SKM-1 treated with dmso at 0.1 percent for 144 hours (cell line): ENCODE measurements at regions not wholly inside any gene's neighbourhood (a gene's known extent, or its start where the extent isn't known, plus 50 kb on each side); places are given as distances from the start of the nearest gene placed in this dataset.
"Not testable (repeated sequence)": the region's sequence is repeated elsewhere in the genome, so short reads cannot be mapped to it uniquely, and the experiment has no call there.

Experiments used
- DNase-seq: peaks from one replicate; lab custom pipeline; 2025; ENCODE audit not compliant: unreplicated experiment; lab: John Stamatoyannopoulos, UW

- no peak for DNase-seq
Observed at GRCh38 chr1:172833954-172834353, 175.1 kb downstream of the FASLG start.

DNA sequence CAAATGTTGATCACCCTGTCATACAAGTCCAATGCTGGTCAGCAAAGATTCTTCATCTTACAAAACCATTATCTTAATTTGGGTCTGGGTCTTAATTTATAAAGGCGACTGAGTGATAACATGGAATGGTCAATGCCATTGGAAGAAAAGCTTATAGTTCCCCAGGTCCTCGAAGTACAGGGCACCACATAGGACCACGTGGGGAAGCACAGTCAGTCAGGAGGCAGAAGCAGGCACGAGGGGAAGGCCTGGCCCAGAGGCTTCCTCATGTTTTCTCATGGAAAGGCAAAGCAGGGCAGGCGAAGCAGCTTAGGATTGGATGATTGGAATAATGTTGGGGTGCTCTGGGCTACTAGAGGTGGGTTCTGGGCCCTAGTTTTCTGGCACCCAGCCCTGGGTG, 175.7 kb downstream of the FASLG start:
- no peak for DNase-seq

GRCh38 chr1:172835834-172836233, 176.9 kb downstream of the FASLG start:
- no peak for DNase-seq

DNA sequence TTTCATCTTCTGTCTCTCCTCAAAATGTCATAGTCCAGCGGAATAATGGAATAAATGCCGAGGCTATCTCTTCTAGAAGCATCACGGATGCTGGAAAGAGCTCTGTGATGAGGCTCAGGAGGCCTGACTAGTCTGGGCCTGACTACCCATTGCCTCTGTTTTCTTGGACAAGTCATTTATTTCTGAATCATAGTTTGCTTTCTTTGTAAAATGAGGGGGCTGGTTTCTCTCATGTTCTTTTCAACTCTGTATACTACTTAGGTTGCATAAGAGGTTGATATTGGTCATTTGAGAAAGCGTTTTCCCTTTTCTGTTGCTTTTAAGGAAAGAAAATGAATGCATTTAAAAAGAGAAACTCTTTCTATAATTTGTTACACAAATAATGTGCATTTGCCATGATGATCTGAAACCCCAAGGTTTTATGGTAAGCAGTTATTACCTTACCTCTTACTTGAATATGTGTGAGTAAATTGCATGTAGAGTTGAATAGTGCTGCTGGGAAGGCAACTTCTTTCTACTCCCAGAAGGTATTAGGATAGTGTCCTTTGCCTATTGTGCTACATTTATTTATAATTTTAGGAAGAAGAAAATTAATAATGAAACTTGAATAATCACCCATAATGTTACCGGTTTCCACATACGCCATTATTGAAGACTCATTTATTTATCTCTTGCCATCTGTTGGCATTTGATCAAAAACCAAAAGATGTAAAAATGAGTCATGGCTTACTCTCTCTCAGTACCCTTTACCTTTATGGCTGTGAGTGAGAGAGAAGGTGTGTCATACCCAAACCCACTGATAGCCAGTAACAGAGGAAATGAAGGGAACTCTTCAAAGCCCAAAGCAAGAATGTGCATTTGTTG, 179.1 kb downstream of the FASLG start:
- no peak for DNase-seq

GRCh38 chr1:172838680-172839313, 179.9 kb downstream of the FASLG start:
- DNase-seq: no peak

DNA sequence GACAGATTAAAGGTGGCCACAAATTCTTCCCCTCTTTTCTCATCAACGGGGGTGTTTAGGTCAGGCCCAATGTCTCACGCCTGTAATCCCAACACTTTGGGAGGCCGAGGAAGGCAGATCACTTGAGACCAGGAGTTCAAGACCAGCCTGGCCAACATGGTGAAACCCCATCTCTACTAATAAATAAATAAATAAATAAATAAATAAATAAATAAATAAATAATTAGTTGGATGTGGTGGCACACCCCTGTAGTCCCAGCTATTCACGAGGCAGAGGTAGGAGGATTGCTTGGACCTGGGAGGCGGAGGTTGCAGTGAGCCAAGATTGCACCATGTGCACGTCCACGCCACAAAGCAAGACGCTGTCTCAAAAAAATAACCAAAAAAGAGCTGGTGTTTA, 180.7 kb downstream of the FASLG start:
- DNase-seq: not testable (repeated sequence)

DNA sequence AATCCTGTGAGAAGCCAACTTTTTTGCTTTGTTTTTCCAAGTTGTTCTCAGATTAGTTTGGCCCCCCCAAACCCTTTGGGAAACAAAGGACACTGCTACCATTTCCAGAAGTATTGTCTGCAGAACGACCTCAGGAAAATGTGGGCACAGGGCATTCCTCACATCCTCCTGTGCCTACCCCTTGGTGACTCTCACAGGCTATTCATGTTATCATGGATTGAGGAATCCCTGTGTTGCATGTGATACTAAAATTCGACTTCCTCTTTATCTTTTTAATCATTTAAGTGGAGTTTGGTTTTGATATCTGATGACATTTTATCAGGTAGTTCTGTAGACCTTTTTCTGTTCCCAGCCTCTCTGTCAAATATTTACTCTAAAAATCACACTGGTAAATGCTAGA, 184.5 kb downstream of the FASLG start:
- no peak for DNase-seq

- no peak for DNase-seq
Observed at GRCh38 chr1:172845371-172845770, 186.5 kb downstream of the FASLG start.

DNA sequence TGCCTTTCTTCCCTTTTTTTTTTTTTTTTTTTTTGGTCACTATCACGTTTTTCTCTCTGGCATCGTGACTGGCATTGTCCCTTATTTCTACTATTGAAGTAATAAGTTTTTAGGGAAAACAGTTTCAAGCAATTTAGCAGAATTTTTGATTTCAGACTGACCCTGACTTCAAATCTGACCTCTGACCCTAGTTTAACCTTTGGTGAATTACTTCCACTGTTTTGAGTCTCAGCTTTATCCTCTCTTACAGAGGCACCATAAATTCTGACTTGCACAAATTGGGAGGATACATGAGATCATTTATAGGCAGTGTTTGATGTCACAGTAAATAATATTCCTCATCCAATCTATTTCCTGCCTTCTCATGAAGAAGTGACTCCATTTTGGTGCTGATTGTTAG, 187.0 kb downstream of the FASLG start:
- no peak for DNase-seq

- DNase-seq: not testable (repeated sequence)
Observed at GRCh38 chr1:172847814-172848213, 188.9 kb downstream of the FASLG start.

DNA sequence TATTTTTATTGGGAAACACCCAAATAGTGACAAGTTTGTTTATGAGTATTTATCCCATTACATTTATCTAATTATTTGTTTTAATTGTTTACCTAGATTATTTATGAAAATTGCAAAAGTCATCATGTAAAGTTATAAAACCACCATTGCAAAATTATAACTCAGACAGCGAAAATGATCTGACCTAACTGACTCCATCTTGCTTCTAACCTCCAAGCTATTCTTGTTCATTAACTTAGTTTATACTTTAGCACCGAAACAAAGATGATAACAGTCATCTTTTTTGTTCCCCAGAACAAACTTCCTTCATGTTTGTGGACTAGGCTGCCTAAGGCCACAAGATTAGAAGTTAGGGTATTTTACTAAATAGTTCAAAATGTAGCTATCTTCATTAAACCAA, 190.8 kb downstream of the FASLG start:
- DNase-seq: no peak

DNA sequence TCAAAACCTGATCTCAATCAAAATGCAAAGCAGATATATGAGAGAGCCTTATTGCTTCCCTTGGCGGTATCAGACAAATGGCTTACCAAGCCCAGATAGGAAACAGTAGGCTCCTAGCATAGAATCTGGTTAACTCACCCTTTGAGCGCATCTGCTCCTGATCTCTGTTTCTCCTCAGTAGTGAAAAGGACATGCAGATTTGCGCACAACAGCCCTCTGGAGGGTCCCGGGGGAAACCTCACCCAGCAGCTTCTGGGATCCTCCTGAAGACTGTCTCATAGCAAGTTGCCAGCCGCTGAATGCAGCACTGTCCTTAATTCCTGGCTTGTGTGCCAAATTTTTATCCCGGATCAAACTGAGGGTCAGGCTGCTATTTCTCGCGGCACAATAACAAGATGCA, 192.2 kb downstream of the FASLG start:
- DNase-seq: no peak

DNA sequence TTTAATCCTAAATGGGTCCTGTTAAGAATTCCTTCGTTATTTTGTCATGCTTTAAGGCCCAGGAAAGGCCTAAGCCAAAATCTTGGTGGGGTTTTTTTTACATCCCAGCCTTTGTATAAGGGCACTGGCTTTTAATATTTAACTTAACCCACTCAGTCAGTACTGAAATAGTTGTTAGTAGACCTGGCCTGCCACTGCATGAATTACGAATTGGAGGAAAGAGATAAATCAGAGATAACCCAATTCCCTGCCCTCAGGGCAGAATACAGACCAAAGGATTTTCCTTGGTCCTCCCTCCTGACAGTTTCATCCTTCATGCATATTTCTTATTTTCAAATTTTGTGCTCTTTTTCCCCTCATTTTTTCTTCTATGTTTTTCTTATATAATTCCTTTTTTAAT, 193.0 kb downstream of the FASLG start:
- no peak for DNase-seq

DNA sequence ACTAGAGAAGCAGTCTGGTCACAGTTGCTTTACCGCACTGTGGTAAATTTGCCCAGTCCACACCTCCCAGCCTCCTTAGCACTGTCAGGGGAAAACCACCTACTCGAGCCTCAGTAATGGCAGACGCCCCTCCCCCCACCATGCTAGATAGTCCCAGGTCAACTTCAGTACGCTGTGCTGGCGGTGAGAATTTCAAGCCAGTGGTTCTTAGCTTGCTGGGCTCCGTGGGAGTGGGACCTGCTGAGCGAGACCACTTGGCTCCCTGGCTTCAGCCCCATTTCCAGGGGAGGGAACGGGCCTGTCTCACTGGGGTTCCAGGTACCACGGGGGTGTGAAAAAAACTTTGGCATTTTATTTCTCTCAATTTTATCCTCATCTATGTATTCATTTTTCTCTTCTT, 194.8 kb downstream of the TNFSF18 start:
- DNase-seq: not testable (repeated sequence)

DNA sequence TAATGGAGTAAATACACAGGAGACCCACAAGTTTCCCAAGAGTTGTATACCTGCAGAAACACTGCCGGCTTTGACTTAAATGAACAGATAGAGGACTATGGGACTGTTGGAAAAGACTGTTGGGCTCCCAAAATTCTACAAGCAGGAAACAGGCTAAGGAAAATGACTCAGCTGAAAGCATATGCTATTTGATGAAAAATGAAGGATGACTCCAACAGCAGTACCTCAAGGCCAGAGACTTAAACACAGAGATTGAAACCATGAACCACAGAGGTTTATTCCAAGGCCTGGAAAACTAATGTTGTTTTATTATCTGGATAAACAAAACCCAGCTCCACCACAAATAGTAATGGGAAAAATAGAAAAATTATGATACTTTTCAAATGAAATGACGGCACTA, 187.7 kb downstream of the TNFSF18 start:
- DNase-seq: no peak

DNA sequence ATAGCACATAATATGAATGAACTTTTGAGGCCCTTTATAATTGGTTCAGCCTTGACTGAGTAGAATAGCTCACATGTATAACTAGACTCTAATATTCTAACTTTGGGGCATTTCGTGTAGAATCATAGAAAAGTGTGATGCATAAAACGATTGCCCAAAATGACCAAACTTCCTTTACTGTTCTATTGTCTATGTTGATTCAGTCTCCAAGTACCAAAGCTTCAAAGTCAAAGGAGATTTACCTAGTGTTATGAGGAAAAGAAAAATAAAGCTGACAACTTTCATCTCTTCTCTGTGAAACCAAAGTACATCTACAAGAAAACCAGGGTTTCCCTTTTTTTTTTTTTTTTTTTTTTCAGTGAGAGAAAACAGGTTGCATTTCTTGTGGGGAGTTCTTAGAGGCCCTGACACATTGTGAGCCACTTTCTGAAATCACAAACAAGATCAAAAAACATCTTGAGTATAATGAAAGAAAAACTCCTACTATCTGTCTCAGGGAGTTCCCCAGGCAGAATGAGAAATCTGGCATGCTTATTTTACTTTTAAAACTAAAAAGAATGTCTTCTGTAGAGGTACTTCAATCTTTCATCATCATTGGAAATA, 183.4 kb downstream of the TNFSF18 start:
- DNase-seq: no peak

- no peak for DNase-seq
Observed at GRCh38 chr1:172870901-172871606, 179.7 kb downstream of the TNFSF18 start.

DNA sequence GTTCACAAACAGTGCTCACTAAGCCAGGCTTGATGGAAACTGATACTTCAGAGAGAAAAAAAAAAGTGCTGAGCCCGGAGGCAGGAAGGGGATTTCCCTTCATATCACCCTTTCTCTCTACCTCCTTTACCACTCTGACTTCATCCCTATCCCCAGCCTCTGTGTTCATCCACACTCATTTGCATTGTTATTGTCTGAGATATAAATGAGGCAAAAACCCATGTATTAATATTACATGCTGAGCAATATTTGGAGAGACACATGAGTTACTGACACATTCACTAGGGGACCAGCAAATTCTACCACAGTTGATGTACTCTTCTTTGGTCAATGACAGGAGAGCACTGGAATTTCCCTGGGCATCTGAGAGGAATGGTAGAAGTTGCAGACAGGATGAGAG, 175.8 kb downstream of the TNFSF18 start:
- DNase-seq: no peak

DNA sequence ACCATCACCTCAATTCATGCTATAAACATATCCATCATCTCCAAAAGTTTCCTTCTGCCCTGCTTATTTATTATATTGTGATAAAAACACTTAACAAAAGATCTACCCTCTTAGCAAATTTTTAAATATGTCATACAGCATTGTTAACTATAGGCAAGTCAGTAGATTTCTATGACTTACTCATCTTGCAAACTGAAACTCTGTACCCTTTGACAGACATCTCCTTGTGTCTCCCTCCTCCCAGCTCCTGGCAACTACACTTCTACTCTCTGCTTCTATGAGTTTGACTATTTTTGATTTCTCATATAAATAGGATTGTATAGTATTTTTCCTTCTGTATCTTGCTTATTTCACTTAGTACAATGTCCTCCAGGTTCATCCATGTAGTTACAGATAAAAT, 174.8 kb downstream of the TNFSF18 start:
- DNase-seq: no peak

DNA sequence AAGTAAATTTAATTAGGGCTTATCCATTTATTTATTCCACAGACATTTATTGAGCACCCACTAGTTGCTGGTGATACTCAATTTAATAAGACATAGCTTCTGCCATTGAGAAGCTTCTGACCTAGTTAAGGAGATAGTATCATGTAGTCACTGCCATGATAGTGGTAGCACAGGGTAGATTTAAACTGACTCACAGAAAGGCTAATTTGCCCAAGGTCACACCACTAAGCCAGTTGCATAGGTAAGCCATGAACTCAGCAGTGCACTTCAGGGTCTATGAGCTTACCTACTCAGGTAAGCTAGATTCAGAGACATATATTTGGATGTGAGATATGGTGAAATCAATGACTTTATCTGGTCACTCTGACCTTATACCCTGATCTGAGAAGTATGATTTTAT, 168.4 kb downstream of the TNFSF18 start:
- no peak for DNase-seq

- no peak for DNase-seq
Observed at GRCh38 chr1:172882791-172883386, 167.9 kb downstream of the TNFSF18 start.
